HEK293 (cell line): ENCODE measurements at regions not wholly inside any gene's neighbourhood (a gene's known extent, or its start where the extent isn't known, plus 50 kb on each side); places are given as distances from the start of the nearest gene placed in this dataset.

Experiments
- CTCF ChIA-PET: fragments of 350-600 bp; formaldehyde crosslinking; extraction: SDS; loops from one replicate; lab custom pipeline; 2021; ENCODE audit warnings: antibody characterized with exemption; lab: Yijun Ruan, JAX
- POLR2A ChIA-PET: fragments of 300-600 bp; formaldehyde crosslinking; extraction: SDS; loops from one replicate; lab custom pipeline; 2020; ENCODE audit warnings: antibody characterized with exemption, inconsistent platforms; lab: Yijun Ruan, JAX
- H3K27ac ChIP-seq: fragments of 200-500 bp; sonication (Bioruptor generic); 2 replicates; pipeline ENCODE4 v1.5.1; 2014; ENCODE audit warnings: low read depth, low read length, control low read depth, inconsistent platforms; ENCODE audit errors: extremely low read depth
- H3K36me3 ChIP-seq, 2 experiments: fragments of 200-500 bp in 1 of 2; sonication (Bioruptor generic) in 1 of 2; 1 replicate in 1 of 2; 2 replicates in 1 of 2; pipeline ENCODE4 v1.5.1; 2014 to 2017; ENCODE audit warnings: inconsistent platforms in 2 of 2, low read length in 2 of 2; ENCODE audit not compliant: control insufficient read depth in 2 of 2, insufficient read depth in 1 of 2
- H3K4me1 ChIP-seq: fragments of 200-500 bp; sonication (Bioruptor generic); 2 replicates; pipeline ENCODE4 v1.5.1; 2014; ENCODE audit warnings: mild to moderate bottlenecking, low read length, inconsistent platforms; ENCODE audit not compliant: control insufficient read depth, insufficient read depth
- H3K4me3 ChIP-seq: 2 replicates; pipeline ENCODE4 v1.5.1; 2011; ENCODE audit warnings: low read depth, mild to moderate bottlenecking, control low read depth, low read length, moderate library complexity
- H3K9me3 ChIP-seq: fragments of 200-500 bp; sonication (Bioruptor generic); 2 replicates; pipeline ENCODE4 v1.5.1; 2014; ENCODE audit warnings: low read depth, low read length, inconsistent platforms; ENCODE audit not compliant: control insufficient read depth, insufficient read depth
- FEZF1 ChIP-seq: fragments of 450-650 bp; formaldehyde crosslinking; IDR thresholded peaks from 2 replicates; pipeline ENCODE4 v1.5.1; 2016; ENCODE audit warnings: missing biosample characterization, missing genetic modification characterization
- GLIS1 ChIP-seq: fragments of 450-650 bp; formaldehyde crosslinking; IDR thresholded peaks from 2 replicates; pipeline ENCODE4 v1.5.1; 2016; ENCODE audit warnings: missing biosample characterization, missing genetic modification characterization
- HOXA7 ChIP-seq: sonication (generic); formaldehyde crosslinking; IDR thresholded peaks from 2 replicates; pipeline ENCODE4 v1.8.1; 2022; ENCODE audit warnings: missing genetic modification reagents, borderline replicate concordance
- HOXC10 ChIP-seq: sonication (generic); formaldehyde crosslinking; IDR thresholded peaks from 2 replicates; pipeline ENCODE4 v1.8.1; 2023; ENCODE audit warnings: mild to moderate bottlenecking, missing genetic modification reagents
- SALL2 ChIP-seq: fragments of 450-650 bp; formaldehyde crosslinking; IDR thresholded peaks from 2 replicates; pipeline ENCODE4 v1.5.0; 2017; ENCODE audit warnings: missing biosample characterization, mild to moderate bottlenecking, missing genetic modification characterization, borderline replicate concordance
- SCRT2 ChIP-seq: fragments of 450-650 bp; formaldehyde crosslinking; IDR thresholded peaks from 2 replicates; pipeline ENCODE4 v1.5.1; 2016; ENCODE audit warnings: missing biosample characterization, missing genetic modification characterization
- SETDB1 ChIP-seq: IDR thresholded peaks from one replicate; pipeline ENCODE4 v1.6.1; 2017; ENCODE audit warnings: mild to moderate bottlenecking, low read length, moderate library complexity, mixed read lengths; ENCODE audit not compliant: insufficient read length
- TRIM28 ChIP-seq: IDR thresholded peaks from 2 replicates; pipeline ENCODE4 v1.6.1; 2011; ENCODE audit warnings: low read length, control low read depth, borderline replicate concordance
- ZFP69B ChIP-seq: fragments of 450-650 bp; formaldehyde crosslinking; IDR thresholded peaks from 2 replicates; pipeline ENCODE4 v1.5.1; 2016; ENCODE audit warnings: missing biosample characterization, missing genetic modification characterization
- ZNF112 ChIP-seq: fragments of 450-650 bp; formaldehyde crosslinking; IDR thresholded peaks from 2 replicates; pipeline ENCODE4 v1.5.0; 2017; ENCODE audit warnings: missing biosample characterization, missing genetic modification characterization
- ZNF174 ChIP-seq: fragments of 450-650 bp; formaldehyde crosslinking; IDR thresholded peaks from 2 replicates; pipeline ENCODE4 v1.5.0; 2017; ENCODE audit warnings: missing biosample characterization, mild to moderate bottlenecking, missing genetic modification characterization
- ZNF239 ChIP-seq: fragments of 450-650 bp; formaldehyde crosslinking; IDR thresholded peaks from 2 replicates; pipeline ENCODE4 v1.5.1; 2016; ENCODE audit warnings: missing biosample characterization, missing genetic modification characterization
- ZNF433 ChIP-seq: fragments of 450-650 bp; formaldehyde crosslinking; IDR thresholded peaks from 2 replicates; pipeline ENCODE4 v1.5.1; 2016; ENCODE audit warnings: missing biosample characterization, missing genetic modification characterization, low read depth
- ZNF510 ChIP-seq: fragments of 450-650 bp; formaldehyde crosslinking; IDR thresholded peaks from 2 replicates; pipeline ENCODE4 v1.5.1; 2018; ENCODE audit warnings: mild to moderate bottlenecking, missing genetic modification characterization, missing biosample characterization; ENCODE audit not compliant: insufficient replicate concordance
- ZNF544 ChIP-seq: fragments of 450-650 bp; formaldehyde crosslinking; IDR thresholded peaks from 2 replicates; pipeline ENCODE4 v1.5.0; 2017; ENCODE audit warnings: missing biosample characterization, missing genetic modification characterization
- ZNF555 ChIP-seq: fragments of 450-650 bp; formaldehyde crosslinking; conservative IDR thresholded peaks from 2 replicates; pipeline ENCODE4 v1.5.1; 2017; ENCODE audit warnings: missing biosample characterization, mild to moderate bottlenecking, missing genetic modification characterization, inconsistent platforms
- ZNF558 ChIP-seq: fragments of 450-650 bp; formaldehyde crosslinking; IDR thresholded peaks from 2 replicates; pipeline ENCODE4 v1.5.1; 2016; ENCODE audit warnings: missing biosample characterization, missing genetic modification characterization
- ZNF600 ChIP-seq: fragments of 450-650 bp; formaldehyde crosslinking; IDR thresholded peaks from 2 replicates; pipeline ENCODE4 v1.5.1; 2016; ENCODE audit warnings: missing biosample characterization, missing genetic modification characterization
- ZNF768 ChIP-seq: fragments of 450-650 bp; formaldehyde crosslinking; IDR thresholded peaks from 2 replicates; pipeline ENCODE4 v1.5.1; 2018; ENCODE audit warnings: missing biosample characterization, mild to moderate bottlenecking, missing genetic modification characterization
- ZSCAN16 ChIP-seq: fragments of 450-650 bp; formaldehyde crosslinking; IDR thresholded peaks from 2 replicates; pipeline ENCODE4 v1.5.1; 2016; ENCODE audit warnings: missing biosample characterization, missing genetic modification characterization
- TF ChIP-seq, protein P1 (sequence below): sonication (generic); formaldehyde crosslinking; IDR thresholded peaks from 2 replicates; pipeline ENCODE4 v1.8.1; 2022; ENCODE audit warnings: mild to moderate bottlenecking, moderate library complexity, missing genetic modification reagents
- TF ChIP-seq, protein P2 (sequence below): fragments of 450-650 bp; formaldehyde crosslinking; conservative IDR thresholded peaks from 2 replicates; pipeline ENCODE4 v1.5.1; 2016; ENCODE audit warnings: low read depth, missing biosample characterization, missing genetic modification characterization
- TF ChIP-seq, protein P3 (sequence below): fragments of 450-650 bp; formaldehyde crosslinking; IDR thresholded peaks from 2 replicates; pipeline ENCODE4 v1.5.1; 2017; ENCODE audit warnings: missing biosample characterization, missing genetic modification characterization
- TF ChIP-seq, protein P4 (sequence below): fragments of 450-650 bp; IDR thresholded peaks from 2 replicates; pipeline ENCODE4 v1.5.1; 2018; ENCODE audit warnings: missing biosample characterization, mild to moderate bottlenecking, missing genetic modification characterization
- TF ChIP-seq, protein P5 (sequence below): fragments of 450-650 bp; formaldehyde crosslinking; IDR thresholded peaks from 2 replicates; pipeline ENCODE4 v1.5.1; 2016; ENCODE audit warnings: missing biosample characterization, missing genetic modification characterization
- TF ChIP-seq, protein P6 (sequence below): fragments of 450-650 bp; formaldehyde crosslinking; IDR thresholded peaks from 2 replicates; pipeline ENCODE4 v1.5.1; 2017; ENCODE audit warnings: missing biosample characterization, missing genetic modification characterization
- TF ChIP-seq, protein P7 (sequence below): fragments of 450-650 bp; formaldehyde crosslinking; IDR thresholded peaks from 2 replicates; pipeline ENCODE4 v1.5.1; 2016; ENCODE audit warnings: missing biosample characterization, missing genetic modification characterization

DNA sequence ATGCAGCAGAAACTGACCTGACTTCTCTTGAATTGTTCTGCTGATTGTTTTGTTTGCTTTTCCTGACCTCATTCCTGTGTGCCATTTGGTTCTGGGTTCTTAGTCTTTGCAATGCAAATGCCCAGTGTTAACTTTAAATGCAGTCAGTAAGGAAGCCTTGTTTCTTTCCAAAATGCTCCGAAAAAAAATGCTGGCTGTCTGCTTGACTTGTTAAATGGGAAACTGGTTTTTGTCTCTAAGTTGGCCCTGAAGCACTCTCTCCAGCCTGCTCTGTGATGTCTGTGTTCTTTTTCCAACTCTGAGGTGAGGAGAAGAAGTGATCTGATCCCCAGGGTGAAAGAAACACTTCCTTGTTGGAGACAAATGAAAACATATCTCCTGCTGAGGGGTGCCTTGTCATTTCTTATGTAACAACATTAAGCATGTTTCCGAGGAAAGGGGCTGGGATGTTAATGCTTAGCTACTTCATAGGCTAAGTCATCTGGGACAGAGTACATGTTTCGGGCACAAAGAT lies 256.3 kb upstream of the ADGRL4 start:
- ChIA-PET CTCF (interaction anchor here (3.2 kb wide), 1 partner anchor 91 kb away, joined by 18 read pairs; no protein-coding TSS in a partner anchor), POLR2A (no interaction called here)
- Histone ChIP-seq H3K4me1 (peaks cover 6% of the 10 kb centered on the region), H3K4me3 (no peak overlapping the region), H3K36me3 (no peaks in the 10 kb centered on the region), H3K9me3 (no peaks in the 10 kb centered on the region), H3K27ac (no peak overlapping the region)
- TF ChIP-seq ZNF555 (tag by site-specific recombination), result no peak
- no peak for TF ChIP-seq SCRT2 (tag by site-specific recombination)
- no peak for TF ChIP-seq TRIM28
- TF ChIP-seq, protein P1, sequence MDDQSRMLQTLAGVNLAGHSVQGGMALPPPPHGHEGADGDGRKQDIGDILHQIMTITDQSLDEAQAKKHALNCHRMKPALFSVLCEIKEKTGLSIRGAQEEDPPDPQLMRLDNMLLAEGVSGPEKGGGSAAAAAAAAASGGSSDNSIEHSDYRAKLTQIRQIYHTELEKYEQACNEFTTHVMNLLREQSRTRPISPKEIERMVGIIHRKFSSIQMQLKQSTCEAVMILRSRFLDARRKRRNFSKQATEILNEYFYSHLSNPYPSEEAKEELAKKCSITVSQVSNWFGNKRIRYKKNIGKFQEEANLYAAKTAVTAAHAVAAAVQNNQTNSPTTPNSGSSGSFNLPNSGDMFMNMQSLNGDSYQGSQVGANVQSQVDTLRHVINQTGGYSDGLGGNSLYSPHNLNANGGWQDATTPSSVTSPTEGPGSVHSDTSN (CRISPR knock-in tag), result no peak
- peak; percentile 27; the same call in 1 of the 2 replicates for TF ChIP-seq GLIS1 (tag by site-specific recombination)
- TF ChIP-seq ZNF768 (tag by site-specific recombination), result no peak
- TF ChIP-seq ZNF239 (tag by site-specific recombination), result no peak
- TF ChIP-seq, protein P2, sequence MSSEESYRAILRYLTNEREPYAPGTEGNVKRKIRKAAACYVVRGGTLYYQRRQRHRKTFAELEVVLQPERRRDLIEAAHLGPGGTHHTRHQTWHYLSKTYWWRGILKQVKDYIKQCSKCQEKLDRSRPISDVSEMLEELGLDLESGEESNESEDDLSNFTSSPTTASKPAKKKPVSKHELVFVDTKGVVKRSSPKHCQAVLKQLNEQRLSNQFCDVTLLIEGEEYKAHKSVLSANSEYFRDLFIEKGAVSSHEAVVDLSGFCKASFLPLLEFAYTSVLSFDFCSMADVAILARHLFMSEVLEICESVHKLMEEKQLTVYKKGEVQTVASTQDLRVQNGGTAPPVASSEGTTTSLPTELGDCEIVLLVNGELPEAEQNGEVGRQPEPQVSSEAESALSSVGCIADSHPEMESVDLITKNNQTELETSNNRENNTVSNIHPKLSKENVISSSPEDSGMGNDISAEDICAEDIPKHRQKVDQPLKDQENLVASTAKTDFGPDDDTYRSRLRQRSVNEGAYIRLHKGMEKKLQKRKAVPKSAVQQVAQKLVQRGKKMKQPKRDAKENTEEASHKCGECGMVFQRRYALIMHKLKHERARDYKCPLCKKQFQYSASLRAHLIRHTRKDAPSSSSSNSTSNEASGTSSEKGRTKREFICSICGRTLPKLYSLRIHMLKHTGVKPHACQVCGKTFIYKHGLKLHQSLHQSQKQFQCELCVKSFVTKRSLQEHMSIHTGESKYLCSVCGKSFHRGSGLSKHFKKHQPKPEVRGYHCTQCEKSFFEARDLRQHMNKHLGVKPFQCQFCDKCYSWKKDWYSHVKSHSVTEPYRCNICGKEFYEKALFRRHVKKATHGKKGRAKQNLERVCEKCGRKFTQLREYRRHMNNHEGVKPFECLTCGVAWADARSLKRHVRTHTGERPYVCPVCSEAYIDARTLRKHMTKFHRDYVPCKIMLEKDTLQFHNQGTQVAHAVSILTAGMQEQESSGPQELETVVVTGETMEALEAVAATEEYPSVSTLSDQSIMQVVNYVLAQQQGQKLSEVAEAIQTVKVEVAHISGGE (tag by site-specific recombination), result no peak
- TF ChIP-seq, protein P3, sequence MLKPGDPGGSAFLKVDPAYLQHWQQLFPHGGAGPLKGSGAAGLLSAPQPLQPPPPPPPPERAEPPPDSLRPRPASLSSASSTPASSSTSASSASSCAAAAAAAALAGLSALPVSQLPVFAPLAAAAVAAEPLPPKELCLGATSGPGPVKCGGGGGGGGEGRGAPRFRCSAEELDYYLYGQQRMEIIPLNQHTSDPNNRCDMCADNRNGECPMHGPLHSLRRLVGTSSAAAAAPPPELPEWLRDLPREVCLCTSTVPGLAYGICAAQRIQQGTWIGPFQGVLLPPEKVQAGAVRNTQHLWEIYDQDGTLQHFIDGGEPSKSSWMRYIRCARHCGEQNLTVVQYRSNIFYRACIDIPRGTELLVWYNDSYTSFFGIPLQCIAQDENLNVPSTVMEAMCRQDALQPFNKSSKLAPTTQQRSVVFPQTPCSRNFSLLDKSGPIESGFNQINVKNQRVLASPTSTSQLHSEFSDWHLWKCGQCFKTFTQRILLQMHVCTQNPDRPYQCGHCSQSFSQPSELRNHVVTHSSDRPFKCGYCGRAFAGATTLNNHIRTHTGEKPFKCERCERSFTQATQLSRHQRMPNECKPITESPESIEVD, result no peak
- TF ChIP-seq ZNF544 (tag by site-specific recombination), result no peak
- TF ChIP-seq ZNF433 (tag by site-specific recombination), result no peak
- no peak for TF ChIP-seq ZNF112 (tag by site-specific recombination)
- TF ChIP-seq, protein P4, sequence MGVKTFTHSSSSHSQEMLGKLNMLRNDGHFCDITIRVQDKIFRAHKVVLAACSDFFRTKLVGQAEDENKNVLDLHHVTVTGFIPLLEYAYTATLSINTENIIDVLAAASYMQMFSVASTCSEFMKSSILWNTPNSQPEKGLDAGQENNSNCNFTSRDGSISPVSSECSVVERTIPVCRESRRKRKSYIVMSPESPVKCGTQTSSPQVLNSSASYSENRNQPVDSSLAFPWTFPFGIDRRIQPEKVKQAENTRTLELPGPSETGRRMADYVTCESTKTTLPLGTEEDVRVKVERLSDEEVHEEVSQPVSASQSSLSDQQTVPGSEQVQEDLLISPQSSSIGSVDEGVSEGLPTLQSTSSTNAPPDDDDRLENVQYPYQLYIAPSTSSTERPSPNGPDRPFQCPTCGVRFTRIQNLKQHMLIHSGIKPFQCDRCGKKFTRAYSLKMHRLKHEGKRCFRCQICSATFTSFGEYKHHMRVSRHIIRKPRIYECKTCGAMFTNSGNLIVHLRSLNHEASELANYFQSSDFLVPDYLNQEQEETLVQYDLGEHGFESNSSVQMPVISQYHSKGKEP, result no peak
- no peak for TF ChIP-seq SETDB1
- TF ChIP-seq, protein P5, sequence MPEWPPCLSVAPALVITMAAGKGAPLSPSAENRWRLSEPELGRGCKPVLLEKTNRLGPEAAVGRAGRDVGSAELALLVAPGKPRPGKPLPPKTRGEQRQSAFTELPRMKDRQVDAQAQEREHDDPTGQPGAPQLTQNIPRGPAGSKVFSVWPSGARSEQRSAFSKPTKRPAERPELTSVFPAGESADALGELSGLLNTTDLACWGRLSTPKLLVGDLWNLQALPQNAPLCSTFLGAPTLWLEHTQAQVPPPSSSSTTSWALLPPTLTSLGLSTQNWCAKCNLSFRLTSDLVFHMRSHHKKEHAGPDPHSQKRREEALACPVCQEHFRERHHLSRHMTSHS (tag by site-specific recombination), result no peak
- 0 out of 2 replicates have a peak, but pooled peaks have one; percentile 60 for TF ChIP-seq ZSCAN16
- no peak for TF ChIP-seq SALL2
- TF ChIP-seq ZNF600 (tag by site-specific recombination), result no peak
- TF ChIP-seq FEZF1 (tag by site-specific recombination), result peak; percentile 48; the same call in 1 of the 2 replicates
- TF ChIP-seq, protein P6, sequence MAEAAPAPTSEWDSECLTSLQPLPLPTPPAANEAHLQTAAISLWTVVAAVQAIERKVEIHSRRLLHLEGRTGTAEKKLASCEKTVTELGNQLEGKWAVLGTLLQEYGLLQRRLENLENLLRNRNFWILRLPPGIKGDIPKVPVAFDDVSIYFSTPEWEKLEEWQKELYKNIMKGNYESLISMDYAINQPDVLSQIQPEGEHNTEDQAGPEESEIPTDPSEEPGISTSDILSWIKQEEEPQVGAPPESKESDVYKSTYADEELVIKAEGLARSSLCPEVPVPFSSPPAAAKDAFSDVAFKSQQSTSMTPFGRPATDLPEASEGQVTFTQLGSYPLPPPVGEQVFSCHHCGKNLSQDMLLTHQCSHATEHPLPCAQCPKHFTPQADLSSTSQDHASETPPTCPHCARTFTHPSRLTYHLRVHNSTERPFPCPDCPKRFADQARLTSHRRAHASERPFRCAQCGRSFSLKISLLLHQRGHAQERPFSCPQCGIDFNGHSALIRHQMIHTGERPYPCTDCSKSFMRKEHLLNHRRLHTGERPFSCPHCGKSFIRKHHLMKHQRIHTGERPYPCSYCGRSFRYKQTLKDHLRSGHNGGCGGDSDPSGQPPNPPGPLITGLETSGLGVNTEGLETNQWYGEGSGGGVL, result no peak
- no peak for TF ChIP-seq ZNF558 (tag by site-specific recombination)
- TF ChIP-seq, protein P7, sequence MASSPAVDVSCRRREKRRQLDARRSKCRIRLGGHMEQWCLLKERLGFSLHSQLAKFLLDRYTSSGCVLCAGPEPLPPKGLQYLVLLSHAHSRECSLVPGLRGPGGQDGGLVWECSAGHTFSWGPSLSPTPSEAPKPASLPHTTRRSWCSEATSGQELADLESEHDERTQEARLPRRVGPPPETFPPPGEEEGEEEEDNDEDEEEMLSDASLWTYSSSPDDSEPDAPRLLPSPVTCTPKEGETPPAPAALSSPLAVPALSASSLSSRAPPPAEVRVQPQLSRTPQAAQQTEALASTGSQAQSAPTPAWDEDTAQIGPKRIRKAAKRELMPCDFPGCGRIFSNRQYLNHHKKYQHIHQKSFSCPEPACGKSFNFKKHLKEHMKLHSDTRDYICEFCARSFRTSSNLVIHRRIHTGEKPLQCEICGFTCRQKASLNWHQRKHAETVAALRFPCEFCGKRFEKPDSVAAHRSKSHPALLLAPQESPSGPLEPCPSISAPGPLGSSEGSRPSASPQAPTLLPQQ, result 0 out of 2 replicates have a peak, but pooled peaks have one; percentile 38
- no peak for TF ChIP-seq HOXA7 (CRISPR knock-in tag)
- no peak for TF ChIP-seq ZFP69B
- no peak for TF ChIP-seq HOXC10 (CRISPR knock-in tag)
- no peak for TF ChIP-seq ZNF174 (tag by site-specific recombination)
- no peak for TF ChIP-seq ZNF510
